ENCODE measurements at regions not wholly inside any gene's neighbourhood (a gene's known extent, or its start where the extent isn't known, plus 50 kb on each side); places are given as distances from the start of the nearest gene placed in this dataset.

GRCh38 chr13:72004246-72004645, 137.2 kb upstream of the DACH1 start:
- no peaks in the 10 kb centered on the region for H3K36me3 Mint-ChIP-seq (ENCODE audit: low read depth)
- H3K27me3 Mint-ChIP-seq (ENCODE audit: low read depth), result no peaks in the 10 kb centered on the region
- POLR2A ChIA-PET, result no interaction called here
- ATAC-seq (no peak), DNase-seq (no peak)
- H3K27ac Mint-ChIP-seq, result no peak overlapping the region
- H3K9me3 Mint-ChIP-seq (ENCODE audit: insufficient read depth), result peaks cover 2% of the 10 kb centered on the region
- no peaks in the 10 kb centered on the region for H3K4me1 Mint-ChIP-seq (ENCODE audit: low read depth)
- no peak overlapping the region for H3K4me3 Mint-ChIP-seq
- CTCF ChIA-PET, result no interaction called here

- Mint-ChIP-seq H3K27ac (no peak overlapping the region), H3K36me3 (ENCODE audit: low read depth) (no peaks in the 10 kb centered on the region), H3K4me1 (ENCODE audit: low read depth) (no peaks in the 10 kb centered on the region), H3K4me3 (no peak overlapping the region), H3K9me3 (ENCODE audit: insufficient read depth) (peaks cover 8% of the 10 kb centered on the region), H3K27me3 (ENCODE audit: low read depth) (no peaks in the 10 kb centered on the region)
- ATAC-seq, result no peak
- ChIA-PET POLR2A (no interaction called here), CTCF (no interaction called here)
- DNase-seq, result no peak
Observed at GRCh38 chr13:71998223-71998622, 131.2 kb upstream of the DACH1 start.

- Mint-ChIP-seq H3K4me1 (ENCODE audit: low read depth) (no peaks in the 10 kb centered on the region), H3K27ac (no peak overlapping the region), H3K4me3 (no peak overlapping the region), H3K27me3 (ENCODE audit: low read depth) (no peaks in the 10 kb centered on the region), H3K36me3 (ENCODE audit: low read depth) (no peaks in the 10 kb centered on the region), H3K9me3 (ENCODE audit: insufficient read depth) (no peaks in the 10 kb centered on the region)
- ChIA-PET CTCF (no interaction called here), POLR2A (no interaction called here)
- no peak for ATAC-seq
- no peak for DNase-seq
Observed at GRCh38 chr13:71979616-71980015, 112.6 kb upstream of the DACH1 start.

GRCh38 chr13:71977028-71977427, 110.0 kb upstream of the DACH1 start:
- Mint-ChIP-seq H3K36me3 (ENCODE audit: low read depth) (no peaks in the 10 kb centered on the region), H3K27ac (no peak overlapping the region), H3K9me3 (ENCODE audit: insufficient read depth) (no peaks in the 10 kb centered on the region), H3K27me3 (ENCODE audit: low read depth) (no peaks in the 10 kb centered on the region), H3K4me1 (ENCODE audit: low read depth) (no peaks in the 10 kb centered on the region), H3K4me3 (no peak overlapping the region)
- DNase-seq (no peak), ATAC-seq (no peak)
- CTCF ChIA-PET, result no interaction called here
- POLR2A ChIA-PET, result no interaction called here

- no peaks in the 10 kb centered on the region for H3K4me1 Mint-ChIP-seq (ENCODE audit: low read depth)
- ChIA-PET POLR2A (no interaction called here), CTCF (no interaction called here)
- no peak overlapping the region for H3K27ac Mint-ChIP-seq
- H3K4me3 Mint-ChIP-seq, result no peak overlapping the region
- ATAC-seq, result no peak
- no peak for DNase-seq
- H3K36me3 Mint-ChIP-seq (ENCODE audit: low read depth), result no peaks in the 10 kb centered on the region
- H3K27me3 Mint-ChIP-seq (ENCODE audit: low read depth), result no peaks in the 10 kb centered on the region
- H3K9me3 Mint-ChIP-seq (ENCODE audit: insufficient read depth), result no peaks in the 10 kb centered on the region
Observed at GRCh38 chr13:71967990-71968389, 101.0 kb upstream of the DACH1 start.

- ATAC-seq (no peak), DNase-seq (no peak)
- POLR2A ChIA-PET, result no interaction called here
- Mint-ChIP-seq H3K4me1 (ENCODE audit: low read depth) (no peaks in the 10 kb centered on the region), H3K27ac (no peak overlapping the region), H3K36me3 (ENCODE audit: low read depth) (no peaks in the 10 kb centered on the region), H3K9me3 (ENCODE audit: insufficient read depth) (no peaks in the 10 kb centered on the region), H3K27me3 (ENCODE audit: low read depth) (no peaks in the 10 kb centered on the region), H3K4me3 (peak overlapping the region; percentile 24)
- CTCF ChIA-PET, result no interaction called here
Observed at GRCh38 chr13:71964491-71965100, 97.6 kb upstream of the DACH1 start.

- H3K36me3 Mint-ChIP-seq (ENCODE audit: low read depth), result no peaks in the 10 kb centered on the region
- ATAC-seq, result no peak
- H3K27ac Mint-ChIP-seq, result no peak overlapping the region
- H3K4me3 Mint-ChIP-seq, result no peak overlapping the region
- no peaks in the 10 kb centered on the region for H3K9me3 Mint-ChIP-seq (ENCODE audit: insufficient read depth)
- H3K27me3 Mint-ChIP-seq (ENCODE audit: low read depth), result no peaks in the 10 kb centered on the region
- ChIA-PET POLR2A (no interaction called here), CTCF (no interaction called here)
- DNase-seq, result no peak
- H3K4me1 Mint-ChIP-seq (ENCODE audit: low read depth), result no peaks in the 10 kb centered on the region
Observed at GRCh38 chr13:71962735-71963134, 95.7 kb upstream of the DACH1 start.

GRCh38 chr13:71962126-71962525, 95.1 kb upstream of the DACH1 start:
- Mint-ChIP-seq H3K4me1 (ENCODE audit: low read depth) (no peaks in the 10 kb centered on the region), H3K4me3 (no peak overlapping the region), H3K36me3 (ENCODE audit: low read depth) (no peaks in the 10 kb centered on the region), H3K9me3 (ENCODE audit: insufficient read depth) (no peaks in the 10 kb centered on the region), H3K27me3 (ENCODE audit: low read depth) (no peaks in the 10 kb centered on the region), H3K27ac (no peak overlapping the region)
- ATAC-seq (no peak), DNase-seq (no peak)
- CTCF ChIA-PET, result no interaction called here
- POLR2A ChIA-PET, result no interaction called here

GRCh38 chr13:71949441-71949840, 82.4 kb upstream of the DACH1 start:
- CTCF ChIA-PET, result no interaction called here
- no peak overlapping the region for H3K4me3 Mint-ChIP-seq
- ATAC-seq (no peak), DNase-seq (no peak)
- H3K4me1 Mint-ChIP-seq (ENCODE audit: low read depth), result no peaks in the 10 kb centered on the region
- H3K36me3 Mint-ChIP-seq (ENCODE audit: low read depth), result no peaks in the 10 kb centered on the region
- H3K27me3 Mint-ChIP-seq (ENCODE audit: low read depth), result no peaks in the 10 kb centered on the region
- POLR2A ChIA-PET, result no interaction called here
- no peak overlapping the region for H3K27ac Mint-ChIP-seq
- no peaks in the 10 kb centered on the region for H3K9me3 Mint-ChIP-seq (ENCODE audit: insufficient read depth)

GRCh38 chr13:71939186-71939585, 72.2 kb upstream of the DACH1 start:
- Mint-ChIP-seq H3K4me1 (ENCODE audit: low read depth) (no peaks in the 10 kb centered on the region), H3K4me3 (no peak overlapping the region), H3K27me3 (ENCODE audit: low read depth) (no peaks in the 10 kb centered on the region), H3K9me3 (ENCODE audit: insufficient read depth) (no peaks in the 10 kb centered on the region), H3K36me3 (ENCODE audit: low read depth) (no peaks in the 10 kb centered on the region), H3K27ac (no peak overlapping the region)
- DNase-seq, result no peak
- no peak for ATAC-seq
- POLR2A ChIA-PET, result no interaction called here
- CTCF ChIA-PET, result no interaction called here

- ATAC-seq, result no peak
- H3K27me3 Mint-ChIP-seq (ENCODE audit: low read depth), result no peaks in the 10 kb centered on the region
- ChIA-PET POLR2A (no interaction called here), CTCF (no interaction called here)
- H3K4me1 Mint-ChIP-seq (ENCODE audit: low read depth), result no peaks in the 10 kb centered on the region
- no peak overlapping the region for H3K4me3 Mint-ChIP-seq
- H3K36me3 Mint-ChIP-seq (ENCODE audit: low read depth), result no peaks in the 10 kb centered on the region
- DNase-seq, result no peak
- no peaks in the 10 kb centered on the region for H3K9me3 Mint-ChIP-seq (ENCODE audit: insufficient read depth)
- H3K27ac Mint-ChIP-seq, result no peak overlapping the region
Observed at GRCh38 chr13:71935166-71935840, 68.3 kb upstream of the DACH1 start.

GRCh38 chr13:71924931-71925330, 57.9 kb upstream of the DACH1 start:
- ChIA-PET CTCF (no interaction called here), POLR2A (no interaction called here)
- H3K4me3 Mint-ChIP-seq, result no peak overlapping the region
- no peaks in the 10 kb centered on the region for H3K36me3 Mint-ChIP-seq (ENCODE audit: low read depth)
- H3K27ac Mint-ChIP-seq, result no peak overlapping the region
- ATAC-seq (no peak), DNase-seq (no peak)
- H3K27me3 Mint-ChIP-seq (ENCODE audit: low read depth), result no peaks in the 10 kb centered on the region
- no peaks in the 10 kb centered on the region for H3K4me1 Mint-ChIP-seq (ENCODE audit: low read depth)
- H3K9me3 Mint-ChIP-seq (ENCODE audit: insufficient read depth), result no peaks in the 10 kb centered on the region

- ATAC-seq, result no peak
- Mint-ChIP-seq H3K36me3 (ENCODE audit: low read depth) (no peaks in the 10 kb centered on the region), H3K4me1 (ENCODE audit: low read depth) (no peaks in the 10 kb centered on the region), H3K27me3 (ENCODE audit: low read depth) (no peaks in the 10 kb centered on the region), H3K27ac (no peak overlapping the region), H3K9me3 (ENCODE audit: insufficient read depth) (no peaks in the 10 kb centered on the region), H3K4me3 (no peak overlapping the region)
- POLR2A ChIA-PET, result no interaction called here
- CTCF ChIA-PET, result no interaction called here
- no peak for DNase-seq
Observed at GRCh38 chr13:71922194-71922593, 55.2 kb upstream of the DACH1 start.
